NK-92 treated with Interleukin-12 subunit alpha and Interleukin-12 subunit beta, amount 100 ng/mL, for 24 hours (cell line): ENCODE measurements at regions not wholly inside any gene's neighbourhood (a gene's known extent, or its start where the extent isn't known, plus 50 kb on each side); places are given as distances from the start of the nearest gene placed in this dataset.
"Not testable (repeated sequence)": the region's sequence is repeated elsewhere in the genome, so short reads cannot be mapped to it uniquely, and the experiment has no call there.

Source experiments
- DNase-seq: peaks from one replicate; lab custom pipeline; 2025; lab: John Stamatoyannopoulos, UW

- no peak for DNase-seq
Observed at GRCh38 chr18:8882632-8883408, 177.5 kb downstream of the MTCL1 start.

- no peak for DNase-seq
Observed at GRCh38 chr18:8883409-8883668, 178.0 kb downstream of the MTCL1 start.

GRCh38 chr18:8887877-8888276 is 182.5 kb downstream of the MTCL1 start:
- DNase-seq, result not testable (repeated sequence)

GRCh38 chr18:8889489-8889888 is 184.1 kb downstream of the MTCL1 start:
- no peak for DNase-seq

GRCh38 chr18:8890503-8890902 is 185.1 kb downstream of the MTCL1 start:
- DNase-seq, result not testable (repeated sequence)

- no peak for DNase-seq
Observed at GRCh38 chr18:8890957-8891464, 185.7 kb downstream of the MTCL1 start.

GRCh38 chr18:8893221-8893620 is 187.9 kb downstream of the MTCL1 start:
- DNase-seq, result no peak

- DNase-seq, result no peak
Observed at GRCh38 chr18:8893628-8894231, 188.4 kb downstream of the MTCL1 start.

- DNase-seq, result no peak
Observed at GRCh38 chr18:8894823-8895222, 189.5 kb downstream of the MTCL1 start.

- DNase-seq, result no peak
Observed at GRCh38 chr18:8895341-8895740, 190.0 kb downstream of the MTCL1 start.

- DNase-seq, result no peak
Observed at GRCh38 chr18:8895987-8896619, 190.7 kb downstream of the MTCL1 start.

- DNase-seq, result no peak
Observed at GRCh38 chr18:8899000-8899399, 193.6 kb downstream of the MTCL1 start.

- DNase-seq, result no peak
Observed at GRCh38 chr18:8900552-8900951, 195.2 kb downstream of the MTCL1 start.

- no peak for DNase-seq
Observed at GRCh38 chr18:8901019-8901418, 195.7 kb downstream of the MTCL1 start.

GRCh38 chr18:8904316-8904715 is 198.2 kb upstream of the NDUFV2 start:
- no peak for DNase-seq

GRCh38 chr18:8908792-8909510 is 193.5 kb upstream of the NDUFV2 start:
- DNase-seq, result no peak

GRCh38 chr18:8910186-8910822 is 192.2 kb upstream of the NDUFV2 start:
- no peak for DNase-seq

- no peak for DNase-seq
Observed at GRCh38 chr18:8910843-8911242, 191.7 kb upstream of the NDUFV2 start.

GRCh38 chr18:8911408-8912340 is 190.8 kb upstream of the NDUFV2 start:
- DNase-seq, result no peak

- no peak for DNase-seq
Observed at GRCh38 chr18:8912348-8913326, 189.9 kb upstream of the NDUFV2 start.
